AG20443 (cell line): ENCODE measurements at regions not wholly inside any gene's neighbourhood (a gene's known extent, or its start where the extent isn't known, plus 50 kb on each side); places are given as distances from the start of the nearest gene placed in this dataset.
"Not testable (repeated sequence)": the region's sequence is repeated elsewhere in the genome, so short reads cannot be mapped to it uniquely, and the experiment has no call there.

ENCODE experiments used
- DNase-seq: peaks from one replicate; pipeline ENCODE4 v3.0.0; 2012; ENCODE audit warnings: low spot score, mixed read lengths

DNA sequence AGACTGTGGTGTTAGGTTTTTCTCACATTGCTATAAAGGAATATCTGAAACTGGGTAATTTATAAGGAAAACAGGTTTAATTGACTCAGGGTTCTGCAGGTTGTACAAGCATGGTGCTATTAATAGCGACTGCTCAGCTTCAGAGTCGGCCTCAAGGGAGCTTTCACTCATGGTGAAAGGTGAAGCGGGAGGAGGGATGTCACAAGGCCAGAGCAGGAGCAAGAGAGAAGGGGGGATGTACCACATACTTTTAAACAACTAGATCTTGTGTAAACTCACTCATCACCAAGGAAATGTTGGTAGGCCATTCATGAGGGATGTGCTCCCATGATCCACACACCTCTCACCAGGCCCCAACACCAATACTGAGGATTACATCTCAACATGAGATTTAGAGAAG lies 313.2 kb downstream of the UBE2NL start:
- DNase-seq = not testable (repeated sequence)

DNA sequence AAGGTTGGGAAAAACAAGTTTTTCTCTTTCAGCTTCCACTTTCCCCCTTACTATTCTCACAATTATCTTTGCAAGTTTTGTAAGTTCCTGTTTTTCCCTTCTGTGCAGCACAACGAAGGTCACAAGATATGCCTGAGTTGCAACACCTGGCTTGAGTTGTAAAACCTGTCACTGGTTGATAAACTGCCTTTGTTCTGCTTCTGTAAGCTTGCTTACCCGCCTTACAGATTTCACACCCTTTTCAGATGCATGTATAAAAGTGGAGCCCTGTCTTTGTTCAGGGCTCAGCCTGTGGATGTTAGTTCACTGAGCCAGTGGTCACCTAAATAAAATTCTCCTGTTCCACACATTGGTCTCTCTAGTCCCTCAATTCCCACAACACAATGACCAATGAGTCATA lies 318.9 kb downstream of the UBE2NL start:
- not testable (repeated sequence) for DNase-seq

DNA sequence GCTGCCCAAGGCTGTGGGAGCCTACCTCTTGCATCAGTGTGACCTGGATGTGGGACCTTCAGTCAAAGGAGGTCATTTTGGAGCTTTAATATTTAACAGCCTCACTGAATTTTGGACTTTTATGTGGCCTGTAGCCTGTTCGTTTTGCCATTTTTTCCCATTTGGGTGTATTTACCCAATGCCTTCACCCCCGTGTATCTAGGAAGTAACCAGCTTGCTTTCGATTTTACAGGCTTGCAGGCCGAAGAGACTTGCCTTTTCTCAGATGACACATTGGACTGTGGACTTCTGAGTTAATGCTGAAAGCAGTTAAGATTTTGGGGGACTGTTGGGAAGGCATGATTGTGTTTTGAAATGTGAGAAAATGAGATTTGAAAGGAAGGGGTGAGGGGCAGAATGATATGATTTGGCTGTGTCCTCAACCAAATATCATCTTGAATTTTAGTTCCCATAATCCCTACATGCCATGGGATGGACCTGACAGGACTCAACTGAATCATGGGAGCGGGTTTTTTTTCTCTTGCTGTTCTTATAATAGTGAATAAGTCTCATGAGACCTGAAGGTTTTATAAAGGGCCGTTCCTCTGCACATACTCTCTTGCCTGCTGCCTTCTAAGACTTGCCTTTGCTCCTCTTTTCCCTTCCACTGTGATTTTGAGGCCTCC lies 324.6 kb downstream of the UBE2NL start:
- DNase-seq = not testable (repeated sequence)

DNA sequence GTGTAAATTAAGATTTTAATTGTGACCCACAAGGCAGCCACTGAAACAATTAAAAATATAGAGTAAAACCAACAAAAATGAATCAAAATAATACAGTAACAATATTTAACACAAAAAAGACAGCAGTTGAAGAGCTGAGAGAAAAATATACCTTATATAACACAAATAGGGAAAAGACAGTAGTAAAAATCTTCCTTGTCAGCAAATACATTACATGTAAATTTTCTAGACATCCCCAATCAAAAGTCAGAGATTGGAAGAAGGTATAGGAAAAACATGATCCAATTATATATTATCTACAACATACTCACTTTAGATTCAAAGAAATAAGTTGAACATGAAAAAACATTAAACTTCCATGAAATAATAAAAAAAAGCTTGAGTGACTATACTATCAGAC lies 330.8 kb downstream of the UBE2NL start:
- no peak for DNase-seq

DNA sequence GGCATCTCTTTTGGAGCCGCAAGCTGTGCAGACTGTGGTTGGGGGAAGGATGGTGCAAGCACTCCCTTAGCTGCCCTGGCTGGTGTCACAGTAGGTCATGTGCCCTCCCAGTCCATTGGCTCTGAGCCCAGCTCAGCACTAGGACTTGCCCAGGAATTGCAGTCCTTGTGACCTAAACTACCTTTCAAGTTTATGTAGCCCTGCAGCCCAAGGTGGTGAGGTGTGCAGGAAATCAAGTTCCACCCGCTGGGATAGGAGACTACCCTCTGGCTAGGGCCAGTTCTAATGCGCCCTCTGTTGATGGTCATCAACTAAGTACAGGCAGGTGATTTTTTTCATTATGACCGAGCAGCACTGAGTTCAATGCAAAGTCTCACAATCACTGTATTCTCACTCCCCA lies 335.2 kb downstream of the UBE2NL start:
- DNase-seq = peak; percentile 5

DNA sequence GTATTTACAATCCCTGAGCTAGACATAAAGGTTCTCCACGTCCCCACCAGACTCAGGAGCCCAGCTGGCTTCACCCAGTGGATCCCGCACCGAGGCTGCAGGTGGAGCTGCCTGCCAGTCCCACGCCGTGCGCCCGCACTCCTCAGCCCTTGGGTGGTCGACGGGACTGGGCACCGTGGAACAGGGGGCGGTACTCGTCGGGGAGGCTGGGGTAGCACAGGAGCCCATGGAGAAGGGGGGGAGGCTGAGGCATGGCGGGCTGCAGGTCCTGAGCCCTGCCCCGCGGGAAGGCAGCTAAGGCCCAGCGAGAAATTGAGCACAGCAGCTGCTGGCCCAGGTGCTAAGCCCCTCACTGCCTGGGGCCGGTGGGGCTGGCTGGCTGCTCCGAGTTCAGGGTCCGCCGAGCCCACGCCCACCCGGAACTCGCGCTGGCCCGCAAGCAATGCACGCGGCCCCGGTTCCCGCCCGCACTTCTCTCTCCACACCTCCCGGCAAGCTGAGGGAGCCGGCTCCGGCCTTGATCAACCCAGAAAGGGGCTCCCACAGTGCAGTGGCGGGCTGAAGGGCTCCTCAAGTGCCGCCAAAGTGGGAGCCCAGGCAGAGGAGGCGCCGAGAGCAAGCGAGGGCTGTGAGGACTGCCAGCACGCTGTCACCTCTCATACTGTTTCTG lies 347.4 kb downstream of the UBE2NL start:
- DNase-seq = not testable (repeated sequence)

DNA sequence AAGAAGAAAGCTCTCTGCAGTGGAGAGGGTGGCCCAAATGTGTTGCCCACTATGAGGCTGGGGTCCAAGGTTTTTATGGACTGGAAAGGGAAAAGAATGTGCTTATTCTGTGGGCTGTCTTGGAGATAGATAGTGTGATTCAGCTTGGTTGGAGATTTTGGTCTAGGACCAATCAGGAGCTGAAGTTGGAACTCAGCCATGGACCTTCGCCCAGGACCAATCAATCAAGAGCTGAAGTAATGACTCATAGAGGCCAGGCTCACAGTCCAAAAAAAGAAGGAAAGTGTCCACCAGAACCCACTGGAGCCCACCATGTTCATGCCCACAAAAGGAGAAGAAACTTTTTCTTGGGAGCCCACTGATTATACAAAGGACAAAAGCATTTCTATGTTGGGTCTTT lies 369.5 kb downstream of the UBE2NL start:
- no peak for DNase-seq

DNA sequence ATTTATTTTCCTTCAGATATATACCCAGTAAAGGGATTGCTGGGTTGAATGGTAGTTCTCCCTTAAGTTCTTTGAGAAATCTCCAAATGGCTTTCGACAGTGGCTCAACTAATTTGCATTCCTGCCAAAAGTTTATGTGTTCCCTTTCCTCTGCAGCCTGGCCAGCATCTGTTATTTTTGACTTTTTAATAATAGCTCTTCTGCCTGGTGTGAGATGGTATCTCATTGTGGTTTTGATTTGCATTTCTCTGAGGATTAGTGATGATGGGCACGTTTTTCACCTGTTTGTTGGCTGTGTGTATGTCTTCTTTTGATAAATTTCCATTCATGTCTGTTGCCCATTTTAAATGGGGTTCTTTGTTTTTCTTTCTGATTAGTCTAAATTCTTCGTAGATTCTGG lies 375.2 kb downstream of the UBE2NL start:
- DNase-seq = no peak

DNA sequence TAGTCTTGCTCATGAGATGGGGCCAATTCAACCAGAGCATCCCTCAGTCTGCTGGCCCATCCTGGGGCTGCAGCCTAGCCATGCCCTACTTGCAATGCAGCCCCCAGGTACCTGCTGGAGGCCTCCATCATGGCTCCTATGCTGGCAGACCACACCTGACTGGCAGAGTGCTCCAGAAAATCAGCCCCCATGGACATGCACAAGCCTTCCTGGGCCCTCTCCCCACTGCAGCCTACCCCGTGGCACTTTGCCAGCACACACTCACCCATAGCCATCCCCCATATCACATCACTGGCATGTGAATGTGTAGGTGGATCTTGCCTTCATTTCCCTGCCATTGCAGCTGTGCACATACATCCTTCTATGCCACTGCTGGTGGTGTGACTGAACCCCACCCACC lies 381.8 kb downstream of the UBE2NL start:
- no peak for DNase-seq

DNA sequence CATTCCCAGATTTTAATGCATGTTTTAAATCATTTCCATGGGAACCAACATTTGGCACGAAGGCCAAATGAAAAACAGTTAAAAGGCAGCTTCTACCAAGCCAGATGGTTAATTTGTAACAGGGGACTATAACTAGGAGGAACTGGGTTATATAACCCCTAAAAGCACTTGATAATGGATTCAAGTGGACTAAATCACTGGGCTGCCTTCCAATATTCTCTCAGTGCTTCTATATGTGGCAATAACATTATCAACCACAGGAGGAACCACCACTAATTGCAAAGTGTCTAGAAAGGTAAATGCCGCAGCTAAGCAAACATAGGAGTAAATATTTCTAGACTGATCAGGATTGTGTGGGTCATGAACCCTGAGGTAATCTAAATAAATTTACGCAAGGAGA lies 391.5 kb downstream of the UBE2NL start:
- DNase-seq = no peak

DNA sequence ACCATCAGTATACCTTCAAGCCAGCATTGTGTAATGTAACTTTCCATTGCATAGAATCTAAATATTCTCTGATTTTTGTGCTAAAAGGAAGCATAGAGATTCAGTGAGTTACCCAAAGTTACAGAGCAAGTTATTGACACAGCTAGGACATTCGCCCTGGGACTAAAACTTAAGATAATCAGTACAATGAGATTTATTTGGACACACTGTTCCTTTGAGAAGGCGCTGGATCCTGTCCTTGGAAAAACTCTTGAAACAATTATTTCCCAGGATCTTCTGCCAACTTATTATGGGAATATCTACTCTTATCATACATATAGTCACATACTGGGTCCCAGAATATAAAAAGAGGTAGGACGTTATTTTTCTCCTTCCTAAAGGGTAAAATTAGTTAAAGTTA lies 392.0 kb downstream of the UBE2NL start:
- DNase-seq = no peak

DNA sequence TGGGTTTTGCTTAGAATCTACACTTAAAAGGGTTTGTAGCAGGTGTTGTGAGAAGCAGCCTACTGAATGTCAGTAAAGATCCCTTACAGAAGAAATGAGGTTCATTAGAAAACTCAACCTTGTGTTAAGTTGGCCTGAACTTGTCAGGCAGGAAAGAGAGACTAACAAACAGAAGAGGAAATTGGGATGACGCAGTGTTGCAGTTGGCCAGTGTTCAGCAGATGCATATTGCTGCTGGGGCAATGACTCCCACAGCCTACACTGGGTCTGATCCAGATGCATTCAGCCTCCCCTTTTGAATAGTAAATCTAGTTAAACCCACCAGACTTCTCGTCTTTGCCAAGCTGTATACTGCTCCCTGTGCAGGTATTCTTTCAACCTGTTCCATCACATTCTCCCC lies 409.4 kb downstream of the UBE2NL start:
- DNase-seq = no peak

DNA sequence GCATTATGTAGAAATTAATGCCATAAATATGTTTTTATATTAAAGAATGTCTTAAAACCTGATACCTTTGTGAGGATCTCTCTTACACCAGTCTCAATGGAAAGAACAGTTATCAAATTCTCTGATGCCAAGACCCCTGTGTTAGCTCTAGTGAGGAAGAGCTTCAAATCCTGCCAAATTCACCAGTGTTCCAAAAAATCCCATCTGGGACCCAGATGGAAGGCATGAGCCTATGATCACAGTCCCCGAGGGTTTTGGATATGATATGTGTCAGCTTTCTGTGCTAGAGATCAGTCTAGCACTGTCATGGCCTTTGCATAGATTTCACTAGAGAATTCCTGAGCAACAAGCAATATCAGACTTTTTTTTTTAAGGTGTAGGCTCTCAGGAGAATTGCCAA lies 412.1 kb downstream of the UBE2NL start:
- no peak for DNase-seq

DNA sequence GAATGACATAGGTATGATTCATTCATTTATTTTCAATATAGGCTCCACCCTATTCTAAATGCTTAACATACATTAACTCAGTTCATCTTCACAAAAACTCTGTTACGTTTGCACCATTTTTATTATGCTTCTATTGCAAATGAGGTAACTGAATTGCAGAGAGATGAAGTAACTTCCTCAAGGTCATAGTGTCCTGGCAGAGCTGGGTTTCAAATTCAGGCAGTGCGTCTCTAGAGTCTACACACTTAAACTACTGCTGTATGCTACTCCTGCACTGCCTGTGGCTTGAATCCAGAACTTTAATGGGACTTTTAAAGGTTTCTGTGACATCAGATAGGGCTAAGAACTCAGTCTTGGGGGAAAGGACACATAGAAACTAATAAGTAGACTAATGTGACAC lies 413.4 kb downstream of the UBE2NL start:
- no peak for DNase-seq

DNA sequence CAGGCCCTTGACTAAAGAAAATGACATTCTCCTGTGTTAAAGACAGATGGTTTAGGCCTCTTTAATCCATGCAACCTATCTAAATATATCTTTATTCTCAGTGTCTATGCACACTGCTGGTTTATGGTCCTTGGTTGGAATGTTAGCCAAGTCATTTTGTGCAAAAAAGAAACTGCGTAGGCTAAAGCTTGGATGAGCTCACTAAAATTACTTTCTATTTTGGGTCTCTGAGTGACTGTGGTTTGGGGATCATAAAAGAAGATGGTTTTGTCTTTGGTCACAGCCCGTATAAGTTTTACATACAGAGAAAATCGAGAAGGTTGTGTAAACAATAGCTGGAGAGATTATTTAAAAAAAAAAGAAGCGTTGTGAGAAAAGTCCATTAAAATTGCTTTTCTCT lies 443.6 kb downstream of the UBE2NL start:
- DNase-seq = no peak

DNA sequence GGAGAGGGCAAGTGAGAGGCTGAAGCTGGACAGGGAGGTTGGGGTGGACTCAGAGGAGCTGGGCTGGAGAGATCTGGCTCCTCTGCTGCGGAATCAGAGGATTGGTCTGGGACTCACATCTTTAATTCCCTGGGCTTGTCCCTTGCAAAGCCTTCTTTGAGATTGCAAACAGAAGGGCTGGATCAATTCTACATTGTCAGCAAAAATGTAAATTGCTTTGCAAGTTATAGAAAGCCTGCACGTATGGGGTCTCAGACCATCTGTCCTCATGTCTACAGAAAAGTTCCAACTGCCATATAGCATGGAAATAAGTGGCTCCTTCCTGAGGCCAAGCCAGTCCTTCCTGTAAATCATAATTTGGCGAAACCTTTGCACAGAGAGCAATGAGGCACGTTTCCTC lies 449.6 kb downstream of the UBE2NL start:
- no peak for DNase-seq

DNA sequence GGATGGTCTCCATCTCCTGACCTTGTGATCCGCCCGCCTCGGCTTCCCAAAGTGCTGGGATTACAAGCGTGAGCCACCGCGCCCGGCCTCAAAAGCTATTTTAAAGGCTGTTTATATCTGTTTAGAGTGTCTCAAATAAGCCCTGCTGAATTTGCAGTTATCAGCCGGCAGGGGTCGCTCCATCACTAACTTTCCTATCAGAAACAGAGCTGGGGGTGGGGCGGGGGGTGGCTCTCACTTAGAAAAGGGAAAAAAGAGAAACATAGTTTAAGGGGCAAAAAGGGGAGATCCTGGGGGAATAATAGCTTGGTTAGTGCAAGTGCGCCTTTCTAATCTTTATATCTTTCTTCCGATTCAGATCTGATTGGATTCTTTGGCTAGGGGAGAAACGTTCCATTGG lies 450.7 kb downstream of the UBE2NL start:
- no peak for DNase-seq

DNA sequence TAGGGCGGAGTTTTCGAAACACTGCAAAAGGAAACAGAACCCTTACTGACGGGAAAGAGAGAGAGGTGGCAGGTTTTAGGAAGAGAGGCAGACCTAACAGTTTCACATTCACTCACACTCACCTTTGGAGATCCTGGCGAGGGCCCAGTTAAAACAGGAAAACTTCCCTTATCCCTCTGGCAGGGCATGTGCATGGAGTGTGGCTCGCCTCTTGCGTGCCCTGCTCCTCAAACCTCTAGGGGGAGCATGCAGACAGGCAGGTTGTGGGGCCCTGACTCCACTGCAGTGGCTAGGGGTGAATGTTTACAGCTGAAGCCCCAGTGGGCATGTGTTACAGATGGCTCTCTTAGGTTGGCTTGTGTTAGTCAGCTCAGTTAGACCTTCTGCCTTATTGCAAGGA lies 451.5 kb downstream of the UBE2NL start:
- no peak for DNase-seq

DNA sequence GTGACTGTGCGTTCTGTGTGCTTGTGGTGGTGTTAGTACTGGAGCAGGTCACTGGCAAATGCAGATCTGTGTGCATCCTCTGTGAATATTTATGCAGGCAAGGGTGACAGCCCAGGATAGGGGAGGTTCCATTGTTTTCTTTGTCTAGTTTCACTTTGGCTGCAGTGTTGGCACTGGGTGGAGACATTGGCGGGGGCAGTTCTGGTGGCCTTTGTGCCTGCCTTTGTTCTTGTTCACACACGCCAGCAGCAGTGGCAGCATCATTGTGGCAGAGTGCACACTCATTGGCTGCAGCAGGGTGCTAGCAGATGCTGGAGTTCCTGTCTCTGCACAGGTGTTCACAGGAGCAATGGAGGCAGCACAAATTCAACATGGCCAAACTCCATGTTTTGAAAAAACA lies 495.3 kb downstream of the UBE2NL start:
- DNase-seq = no peak

DNA sequence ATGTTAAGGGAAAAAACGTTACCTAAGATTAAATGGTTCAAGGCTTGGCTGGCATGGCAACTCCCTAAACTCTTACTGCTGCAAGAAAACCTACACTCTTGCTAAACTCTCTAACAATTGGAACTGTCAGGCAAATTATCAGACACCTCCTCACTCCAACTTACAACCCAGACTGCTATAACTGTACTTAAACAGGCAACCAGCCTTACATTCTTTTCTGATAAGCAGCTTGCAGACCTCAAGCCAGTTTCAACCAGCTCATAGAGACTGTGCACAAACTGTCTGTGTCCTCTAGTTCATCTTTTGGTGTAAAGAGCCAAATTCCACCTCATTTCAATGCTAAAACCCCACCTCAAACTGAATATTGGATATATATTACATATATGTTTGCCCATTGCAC lies 504.9 kb downstream of the UBE2NL start:
- no peak for DNase-seq
